Liver (tissue), 8 donors: ENCODE measurements at regions not wholly inside any gene's neighbourhood (a gene's known extent, or its start where the extent isn't known, plus 50 kb on each side); places are given as distances from the start of the nearest gene placed in this dataset.
"Not testable (repeated sequence)": the region's sequence is repeated elsewhere in the genome, so short reads cannot be mapped to it uniquely, and the experiment has no call there.

Experiments
- DNase-seq: peaks from one replicate; pipeline ENCODE4 v3.0.0-alpha.2; 2017; ENCODE audit warnings: low spot score
- H3K27ac ChIP-seq, 2 donors: one replicate each; pipeline ENCODE4 v1.7.0; 2013; ENCODE audit warnings: inconsistent platforms in 2 of 2, low read length in 2 of 2, control low read depth in 1 of 2, low read depth in 1 of 2, mild to moderate bottlenecking in 1 of 2
- H3K27me3 ChIP-seq, 4 donors: one replicate each; pipeline versions ENCODE4 v1.6.1 to v1.7.0; 2013; ENCODE audit warnings: low read length in 3 of 4, inconsistent platforms in 1 of 4, mild to moderate bottlenecking in 1 of 4, moderate library complexity in 1 of 4; ENCODE audit not compliant: control insufficient read depth in 4 of 4, insufficient read depth in 4 of 4
- H3K36me3 ChIP-seq, 4 donors: one replicate each; pipeline versions ENCODE4 v1.6.1 to v1.7.0; 2013; ENCODE audit warnings: low read length in 3 of 4, mild to moderate bottlenecking in 3 of 4, low read depth in 1 of 4, moderate library complexity in 1 of 4; ENCODE audit not compliant: control insufficient read depth in 4 of 4, insufficient read depth in 3 of 4
- H3K4me1 ChIP-seq, 4 donors: one replicate each; pipeline versions ENCODE4 v1.6.1 to v1.7.0; 2013; ENCODE audit warnings: low read length in 3 of 4, mild to moderate bottlenecking in 3 of 4, moderate library complexity in 1 of 4; ENCODE audit not compliant: control insufficient read depth in 4 of 4, insufficient read depth in 4 of 4
- H3K4me3 ChIP-seq, 3 donors: one replicate each; pipeline versions ENCODE4 v1.6.1 to v1.7.0; 2013; ENCODE audit warnings: low read length in 3 of 3, control low read depth in 1 of 3, low read depth in 1 of 3, mild to moderate bottlenecking in 1 of 3
- H3K9ac ChIP-seq, 2 donors: one replicate each; pipeline ENCODE4 v1.7.0; 2013; ENCODE audit warnings: low read length in 2 of 2, mild to moderate bottlenecking in 2 of 2, moderate library complexity in 2 of 2, control low read depth in 1 of 2, low read depth in 1 of 2
- H3K9me3 ChIP-seq, 4 donors: one replicate each; pipeline versions ENCODE4 v1.6.1 to v1.7.0; 2013; ENCODE audit warnings: low read length in 3 of 4; ENCODE audit not compliant: control insufficient read depth in 4 of 4
- EGR1 ChIP-seq, 2 donors: IDR thresholded peaks; 2 replicates each; pipeline ENCODE4 v1.6.1; 2016 to 2018; ENCODE audit warnings: antibody characterized with exemption in 2 of 2, low read depth in 2 of 2
- FOXA1 ChIP-seq: IDR thresholded peaks from 2 replicates; pipeline ENCODE4 v1.6.1; 2016; ENCODE audit warnings: antibody characterized with exemption
- FOXA2 ChIP-seq: IDR thresholded peaks from 2 replicates; pipeline ENCODE4 v1.6.1; 2016; ENCODE audit warnings: antibody characterized with exemption
- GABPA ChIP-seq, 2 donors: IDR thresholded peaks in 1 of 2; conservative IDR thresholded peaks in 1 of 2; 2 replicates each; pipeline ENCODE4 v1.6.1; 2016; ENCODE audit warnings: antibody characterized with exemption in 2 of 2, mild to moderate bottlenecking in 1 of 2, moderate library complexity in 1 of 2
- HNF4A ChIP-seq, 2 donors: conservative IDR thresholded peaks; 2 replicates each; pipeline ENCODE4 v1.6.1; 2016; ENCODE audit warnings: antibody characterized with exemption in 2 of 2, mild to moderate bottlenecking in 2 of 2
- HNF4G ChIP-seq: IDR thresholded peaks from 2 replicates; pipeline ENCODE4 v1.6.1; 2016; ENCODE audit warnings: antibody characterized with exemption
- JUND ChIP-seq, 2 donors: IDR thresholded peaks; 2 replicates each; pipeline ENCODE4 v1.6.1; 2016; ENCODE audit warnings: antibody characterized with exemption in 2 of 2
- NR2F2 ChIP-seq: IDR thresholded peaks from 2 replicates; pipeline ENCODE4 v1.6.1; 2016; ENCODE audit warnings: antibody characterized with exemption
- RAD21 ChIP-seq, 2 donors: IDR thresholded peaks; 2 replicates each; pipeline ENCODE4 v1.6.1; 2016; ENCODE audit warnings: antibody characterized with exemption in 2 of 2, mild to moderate bottlenecking in 2 of 2
- REST ChIP-seq: IDR thresholded peaks from 2 replicates; pipeline ENCODE4 v1.6.1; 2016; ENCODE audit warnings: antibody characterized with exemption, mild to moderate bottlenecking
- RXRA ChIP-seq, 2 donors: IDR thresholded peaks; 2 replicates each; pipeline ENCODE4 v1.6.1; 2017 to 2018; ENCODE audit warnings: antibody characterized with exemption in 2 of 2, mild to moderate bottlenecking in 1 of 2
- SP1 ChIP-seq: IDR thresholded peaks from 2 replicates; pipeline ENCODE4 v1.6.1; 2018; ENCODE audit warnings: antibody characterized with exemption, mild to moderate bottlenecking
- TAF1 ChIP-seq: conservative IDR thresholded peaks from 2 replicates; pipeline ENCODE4 v1.6.1; 2016; ENCODE audit warnings: antibody characterized with exemption, mild to moderate bottlenecking
- YY1 ChIP-seq: IDR thresholded peaks from 2 replicates; pipeline ENCODE4 v1.6.1; 2016; ENCODE audit warnings: antibody characterized with exemption, mild to moderate bottlenecking
- WGBS: extraction: QIAGEN DNeasy Blood & Tissue Kit; methylation state at CpG from one replicate; pipeline ENCODE4 v1.1.7; 2013; 5-methylcytosine and 5-hydroxymethylcytosine counted together
- TF ChIP-seq, protein P1 (sequence below): fragments of 150-350 bp; IDR thresholded peaks from 2 replicates; pipeline ENCODE4 v1.5.1; 2017; ENCODE audit warnings: improper control_type of control experiment, low read depth, low read length; ENCODE audit not compliant: missing input control
- TF ChIP-seq, protein P2 (sequence below): IDR thresholded peaks from 2 replicates; pipeline ENCODE4 v1.6.1; 2016; ENCODE audit warnings: antibody characterized with exemption
- TF ChIP-seq, protein P3 (sequence below): IDR thresholded peaks from 2 replicates; pipeline ENCODE4 v1.6.1; 2016; ENCODE audit warnings: antibody characterized with exemption
- donor health status: healthy.
- donor health status: healthy.
- donor health status: healthy.
- donor health status: healthy.
- donor health status: healthy.

DNA sequence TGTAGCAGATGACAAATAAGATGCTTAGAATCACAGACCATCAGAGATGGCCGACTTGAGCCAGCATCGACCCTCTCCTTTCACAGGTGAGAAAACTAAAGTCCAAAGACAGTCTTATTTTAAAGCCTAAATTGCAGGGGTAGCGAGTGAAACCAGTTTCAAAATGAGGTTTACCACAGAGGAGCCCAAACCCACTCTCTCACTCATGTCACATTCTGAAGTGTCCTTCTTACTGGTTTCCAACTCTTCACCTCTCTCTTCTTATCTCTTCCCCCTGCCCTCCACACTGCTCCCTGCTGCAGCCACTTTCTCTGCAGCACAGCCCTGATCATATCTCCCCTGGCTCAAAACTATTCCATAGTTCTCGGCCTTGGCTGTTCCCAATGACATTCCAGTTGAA is 57.0 kb upstream of the NID2 start:
- no peaks in the 10 kb centered on the region for H3K4me1 ChIP-seq
- H3K36me3 ChIP-seq, result no peaks in the 10 kb centered on the region
- H3K4me3 ChIP-seq, result no peak overlapping the region
- WGBS, result 79% methylated on average over 4 of the region's 4 CpGs
- TF ChIP-seq, protein P1, sequence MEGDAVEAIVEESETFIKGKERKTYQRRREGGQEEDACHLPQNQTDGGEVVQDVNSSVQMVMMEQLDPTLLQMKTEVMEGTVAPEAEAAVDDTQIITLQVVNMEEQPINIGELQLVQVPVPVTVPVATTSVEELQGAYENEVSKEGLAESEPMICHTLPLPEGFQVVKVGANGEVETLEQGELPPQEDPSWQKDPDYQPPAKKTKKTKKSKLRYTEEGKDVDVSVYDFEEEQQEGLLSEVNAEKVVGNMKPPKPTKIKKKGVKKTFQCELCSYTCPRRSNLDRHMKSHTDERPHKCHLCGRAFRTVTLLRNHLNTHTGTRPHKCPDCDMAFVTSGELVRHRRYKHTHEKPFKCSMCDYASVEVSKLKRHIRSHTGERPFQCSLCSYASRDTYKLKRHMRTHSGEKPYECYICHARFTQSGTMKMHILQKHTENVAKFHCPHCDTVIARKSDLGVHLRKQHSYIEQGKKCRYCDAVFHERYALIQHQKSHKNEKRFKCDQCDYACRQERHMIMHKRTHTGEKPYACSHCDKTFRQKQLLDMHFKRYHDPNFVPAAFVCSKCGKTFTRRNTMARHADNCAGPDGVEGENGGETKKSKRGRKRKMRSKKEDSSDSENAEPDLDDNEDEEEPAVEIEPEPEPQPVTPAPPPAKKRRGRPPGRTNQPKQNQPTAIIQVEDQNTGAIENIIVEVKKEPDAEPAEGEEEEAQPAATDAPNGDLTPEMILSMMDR, result no peak
- TF ChIP-seq JUND (IDR thresholded peaks at IDR 0.05), result no peak
- no peak for TF ChIP-seq NR2F2
- no peak for TF ChIP-seq SP1
- TF ChIP-seq EGR1 (IDR thresholded peaks at IDR 0.05; ENCODE audit: low read depth in 2 of 2), result no peak
- TF ChIP-seq, protein P2, sequence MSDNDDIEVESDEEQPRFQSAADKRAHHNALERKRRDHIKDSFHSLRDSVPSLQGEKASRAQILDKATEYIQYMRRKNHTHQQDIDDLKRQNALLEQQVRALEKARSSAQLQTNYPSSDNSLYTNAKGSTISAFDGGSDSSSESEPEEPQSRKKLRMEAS, result no peak
- no peak for TF ChIP-seq REST
- no peak for TF ChIP-seq HNF4G
- H3K27me3 ChIP-seq, result peaks cover 0 to 6% (median 0%) of the 10 kb centered on the region in 4 donors
- H3K27ac ChIP-seq, result no peak overlapping the region
- no peaks in the 10 kb centered on the region for H3K9me3 ChIP-seq
- no peak for DNase-seq
- H3K9ac ChIP-seq, result no peak overlapping the region

DNA sequence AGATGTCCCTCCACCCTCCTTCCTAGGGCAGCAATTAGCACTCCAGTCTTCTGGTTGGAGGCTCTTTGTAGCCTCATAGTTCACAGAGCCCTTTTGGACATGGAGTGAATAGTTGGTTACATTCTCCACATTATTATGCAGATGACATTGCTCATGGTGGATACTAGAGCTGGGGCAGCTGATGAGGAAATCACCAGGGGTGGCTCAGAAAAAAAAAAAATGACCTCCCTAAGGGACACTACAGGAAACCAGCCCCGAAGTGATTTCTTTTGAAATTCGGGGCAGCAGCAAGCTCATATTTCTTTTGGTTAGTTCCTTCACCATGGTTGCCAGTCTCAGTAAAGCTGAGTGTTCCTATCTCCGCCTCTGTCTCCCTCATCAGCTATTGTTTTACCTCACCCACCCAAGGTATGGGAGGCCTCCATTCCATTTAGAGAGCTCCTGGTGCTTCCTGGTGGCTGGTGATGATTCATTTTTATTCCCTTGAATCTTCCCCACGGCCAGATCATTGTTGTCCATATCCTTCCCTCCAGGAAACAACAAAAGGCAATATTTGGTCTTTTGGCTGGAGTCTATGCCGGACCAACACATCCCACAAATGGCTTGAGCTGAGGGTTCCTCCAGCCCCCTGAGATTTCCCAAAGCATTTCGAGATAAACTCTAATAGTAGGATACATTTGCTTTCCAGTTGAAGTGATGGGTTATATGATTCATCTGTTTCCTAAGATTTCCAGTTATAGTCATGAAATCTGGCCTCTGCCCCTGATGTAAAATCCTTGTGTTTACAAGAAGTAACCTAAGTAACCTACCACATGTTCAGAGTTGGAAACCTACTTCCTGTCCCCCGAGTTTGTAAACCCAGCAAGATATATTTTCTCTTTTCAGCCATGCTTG is 56.2 kb upstream of the NID2 start:
- no peaks in the 10 kb centered on the region for H3K36me3 ChIP-seq
- DNase-seq, result no peak
- H3K9ac ChIP-seq, result no peak overlapping the region
- H3K4me3 ChIP-seq, result no peak overlapping the region
- WGBS, result 57% methylated on average over 7 of the region's 7 CpGs
- no peak overlapping the region for H3K27ac ChIP-seq
- no peaks in the 10 kb centered on the region for H3K9me3 ChIP-seq
- peaks cover 0 to 6% (median 0%) of the 10 kb centered on the region in 4 donors for H3K27me3 ChIP-seq
- TF ChIP-seq RAD21 (IDR thresholded peaks at IDR 0.05), result no peak
- no peak for TF ChIP-seq FOXA1
- TF ChIP-seq, protein P1, result no peak
- peak; percentile 18 for TF ChIP-seq NR2F2
- TF ChIP-seq, protein P3, sequence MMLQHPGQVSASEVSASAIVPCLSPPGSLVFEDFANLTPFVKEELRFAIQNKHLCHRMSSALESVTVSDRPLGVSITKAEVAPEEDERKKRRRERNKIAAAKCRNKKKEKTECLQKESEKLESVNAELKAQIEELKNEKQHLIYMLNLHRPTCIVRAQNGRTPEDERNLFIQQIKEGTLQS, result no peak
- TF ChIP-seq TAF1, result no peak
- no peak for TF ChIP-seq HNF4G
- TF ChIP-seq EGR1 (IDR thresholded peaks at IDR 0.05; ENCODE audit: low read depth in 2 of 2), result no peak
- TF ChIP-seq FOXA2, result no peak
- peak in 1 of 2 donors; percentile 10 for TF ChIP-seq RXRA (IDR thresholded peaks at IDR 0.05)
- TF ChIP-seq HNF4A (conservative IDR thresholded peaks at IDR 0.05), result no peak
- no peak for TF ChIP-seq GABPA (IDR thresholded peaks at IDR 0.05 in 1 of 2, conservative IDR thresholded peaks at IDR 0.05 in 1 of 2)
- TF ChIP-seq, protein P2, result no peak
- no peak for TF ChIP-seq YY1
- no peaks in the 10 kb centered on the region for H3K4me1 ChIP-seq

GRCh38 chr14:52122163-52122562 is 53.3 kb upstream of the NID2 start:
- H3K4me1 ChIP-seq, H3K36me3 ChIP-seq, DNase-seq, H3K27ac ChIP-seq, H3K4me3 ChIP-seq, H3K27me3 ChIP-seq, H3K9ac ChIP-seq, H3K9me3 ChIP-seq: not testable (repeated sequence)
- 94% methylated on average over 25 of the region's 25 CpGs for WGBS
